Mesodermal cell (in vitro differentiated cells): ENCODE measurements at regions not wholly inside any gene's neighbourhood (a gene's known extent, or its start where the extent isn't known, plus 50 kb on each side); places are given as distances from the start of the nearest gene placed in this dataset.

Experiments used
- H3K27ac ChIP-seq: 2 replicates; pipeline ENCODE4 v1.7.0; 2013; ENCODE audit warnings: mild to moderate bottlenecking, low read depth, low read length, moderate library complexity; ENCODE audit not compliant: severe bottlenecking
- H3K36me3 ChIP-seq: 2 replicates; pipeline ENCODE4 v1.7.1; 2013; ENCODE audit warnings: mild to moderate bottlenecking, low read length, moderate library complexity; ENCODE audit not compliant: control insufficient read depth, insufficient read depth
- H3K4me1 ChIP-seq: one replicate; pipeline ENCODE4 v1.7.1; 2013; ENCODE audit warnings: mild to moderate bottlenecking, low read length; ENCODE audit not compliant: insufficient read depth, control insufficient read depth, poor library complexity, severe bottlenecking
- H3K4me3 ChIP-seq: 2 replicates; pipeline ENCODE4 v1.7.0; 2013; ENCODE audit warnings: low read length, control low read depth, mild to moderate bottlenecking; ENCODE audit not compliant: insufficient read depth, poor library complexity, severe bottlenecking; ENCODE audit errors: extremely low read depth
- H3K9me3 ChIP-seq: 2 replicates; pipeline ENCODE4 v1.7.1; 2013; ENCODE audit warnings: mild to moderate bottlenecking, low read length, moderate library complexity; ENCODE audit not compliant: control insufficient read depth
- WGBS, 2 experiments: methylation state at CpG; one replicate each; pipeline ENCODE4 v1.1.5; 2013; ENCODE audit warnings: missing lambda C conversion rate in 2 of 2; ENCODE audit not compliant: insufficient coverage in 2 of 2; 5-methylcytosine and 5-hydroxymethylcytosine counted together

DNA sequence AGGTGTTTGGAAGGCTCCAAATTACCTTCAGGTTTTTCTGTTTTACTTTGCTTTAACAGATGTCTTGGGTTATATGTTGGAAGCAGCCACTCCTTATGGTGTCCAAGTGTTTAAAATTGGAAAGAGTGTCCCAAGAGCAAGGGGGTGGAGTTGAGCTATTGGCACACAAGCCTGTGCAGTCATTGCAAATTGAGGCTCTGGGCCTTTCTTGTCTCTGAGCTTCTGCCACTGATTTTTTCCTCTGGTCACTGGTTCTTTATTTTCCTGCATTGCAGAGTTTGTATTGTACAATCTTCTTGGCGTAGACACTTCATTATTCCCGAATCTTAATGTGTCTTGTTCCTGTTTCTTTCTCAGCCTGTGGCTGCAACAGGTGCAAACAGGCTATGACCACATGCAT is 598.8 kb downstream of the RNF144B start:
- Histone ChIP-seq H3K9me3 (no peaks in the 10 kb centered on the region), H3K27ac (no peak overlapping the region), H3K4me1 (no peaks in the 10 kb centered on the region), H3K4me3 (no peak overlapping the region), H3K36me3 (no peaks in the 10 kb centered on the region)
- 78 to 87% methylated on average over 2 of the region's 2 CpGs for WGBS, 2 experiments

DNA sequence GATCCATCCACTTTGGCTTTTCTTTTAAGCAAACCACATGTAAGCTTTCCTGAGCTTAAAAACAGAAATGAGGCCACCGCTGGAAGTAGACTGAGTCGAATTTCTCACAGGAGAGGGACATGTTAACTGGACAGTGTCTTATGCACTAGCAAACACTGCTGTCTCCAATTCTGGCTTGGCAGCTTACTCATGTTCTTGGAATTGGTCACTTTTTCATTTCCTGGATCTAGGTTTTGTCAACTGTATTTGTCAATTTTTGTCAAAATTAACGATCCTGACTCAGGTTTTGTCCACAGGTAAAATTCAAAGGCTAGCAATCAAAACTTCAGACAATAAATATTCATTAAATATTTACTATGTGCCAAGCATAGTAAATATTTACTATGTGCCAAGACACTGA is 601.5 kb downstream of the RNF144B start:
- WGBS, 2 experiments = 86 to 96% methylated on average over 2 to 3 of the region's 3 CpGs
- H3K27ac ChIP-seq = no peak overlapping the region
- no peaks in the 10 kb centered on the region for H3K9me3 ChIP-seq

DNA sequence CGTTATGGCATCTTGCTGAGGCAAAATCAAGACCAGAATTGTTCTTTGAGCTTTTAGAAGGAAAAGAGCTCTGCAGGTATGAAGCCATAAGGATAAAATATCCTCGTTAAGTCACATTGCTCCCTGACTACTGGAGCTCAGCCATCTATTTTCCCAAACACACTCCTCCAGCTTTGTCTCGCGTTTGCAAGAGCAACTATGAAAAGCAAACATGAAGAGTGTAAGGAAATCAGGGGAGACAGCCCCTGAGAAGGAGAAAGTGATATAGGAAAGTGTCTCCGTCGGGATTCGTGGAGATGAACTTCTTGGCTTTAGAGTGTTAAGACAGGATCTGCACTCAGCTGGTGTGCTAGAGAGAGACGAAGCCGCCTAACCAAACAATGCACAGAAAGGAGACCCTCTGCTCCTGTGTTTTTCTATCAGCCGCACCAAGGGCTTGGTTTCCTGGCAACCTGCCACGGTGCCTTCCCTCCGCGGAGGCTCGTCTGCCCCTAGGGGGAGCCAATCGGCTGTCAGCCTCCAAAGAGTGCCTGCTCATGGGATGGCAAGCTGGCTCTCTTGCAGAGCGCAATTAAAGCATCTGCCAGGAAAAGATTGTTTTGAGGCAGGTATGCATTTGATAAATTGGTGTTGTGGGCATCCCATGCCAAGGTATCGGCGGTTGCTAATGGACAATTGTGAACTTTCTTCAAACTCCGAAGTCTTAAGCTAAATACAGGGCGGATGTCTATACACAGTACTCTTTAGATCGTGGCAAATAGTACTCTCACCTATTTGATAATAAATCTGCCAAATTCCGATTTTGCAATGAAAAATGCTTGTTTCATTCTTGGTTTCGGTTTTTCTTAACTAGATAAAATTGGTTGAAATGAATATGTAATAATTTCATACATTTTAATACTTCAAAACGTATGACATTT is 603.2 kb downstream of the RNF144B start:
- H3K9me3 ChIP-seq = no peaks in the 10 kb centered on the region
- no peak overlapping the region for H3K4me3 ChIP-seq

More for the DNA sequence above, 601.5 kb downstream of the RNF144B start:
- no peaks in the 10 kb centered on the region for H3K4me1 ChIP-seq
- no peaks in the 10 kb centered on the region for H3K36me3 ChIP-seq
- H3K4me3 ChIP-seq = no peak overlapping the region

DNA sequence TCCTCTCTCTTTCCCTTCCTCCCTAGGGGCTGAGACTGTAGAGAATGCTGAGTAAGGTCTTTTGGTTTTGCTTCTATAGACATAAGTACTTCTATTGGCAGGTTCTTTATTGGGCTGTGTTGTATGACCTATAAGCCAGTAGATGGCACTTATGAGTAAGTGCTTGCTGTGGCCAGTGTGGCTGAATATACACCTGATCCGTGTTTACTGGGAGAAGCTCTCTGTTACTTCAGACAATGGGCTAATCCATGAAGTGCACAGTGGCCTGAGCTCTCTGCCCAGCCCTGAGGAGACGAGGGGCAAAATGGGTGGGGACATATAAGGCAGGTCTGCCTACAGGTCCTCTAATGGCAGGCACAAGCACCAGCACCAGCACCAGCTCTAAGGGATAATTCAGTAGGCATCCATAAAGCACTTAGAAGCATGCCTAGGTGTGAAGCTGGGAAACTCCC is 610.3 kb downstream of the RNF144B start:
- Histone ChIP-seq H3K4me3 (no peak overlapping the region), H3K27ac (no peak overlapping the region), H3K9me3 (no peaks in the 10 kb centered on the region), H3K4me1 (no peaks in the 10 kb centered on the region), H3K36me3 (no peaks in the 10 kb centered on the region)
- 14 to 20% methylated on average over 2 of the region's 2 CpGs for WGBS, 2 experiments

More for the DNA sequence above, 603.2 kb downstream of the RNF144B start:
- H3K27ac ChIP-seq = peak overlapping the region; percentile 60
- 37 to 47% methylated on average over 16 to 17 of the region's 24 CpGs for WGBS, 2 experiments
- no peaks in the 10 kb centered on the region for H3K4me1 ChIP-seq
- no peaks in the 10 kb centered on the region for H3K36me3 ChIP-seq

DNA sequence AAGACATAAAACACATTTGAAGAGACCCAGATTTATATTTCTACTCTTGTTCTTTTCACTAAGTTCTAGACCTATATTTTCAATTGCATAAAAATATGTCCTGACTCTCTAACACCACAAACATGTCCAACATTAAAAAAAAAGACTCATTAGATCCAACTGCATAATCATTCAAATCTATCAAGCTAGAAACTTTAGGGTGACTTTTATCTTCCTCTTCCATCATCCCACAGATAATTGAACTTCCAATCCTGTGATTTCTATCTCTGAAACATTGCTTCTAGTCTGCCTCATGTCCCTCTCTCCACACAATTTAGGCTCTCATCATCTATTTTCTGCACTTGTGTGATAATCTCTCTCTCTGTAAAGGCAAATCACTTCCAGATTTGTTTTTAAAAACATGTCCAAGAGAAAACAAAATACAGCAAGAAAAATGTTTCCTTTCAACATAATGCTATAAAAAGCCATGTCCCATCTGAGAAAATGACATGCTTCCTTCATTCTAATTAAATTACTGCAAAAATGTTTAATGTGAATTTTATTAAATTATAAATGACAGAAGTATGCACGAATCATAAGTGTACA is 615.9 kb downstream of the RNF144B start:
- no CpG with 5 or more reads among the region's 1 CpG for WGBS, 2 experiments
- Histone ChIP-seq H3K36me3 (no peaks in the 10 kb centered on the region), H3K4me1 (no peaks in the 10 kb centered on the region), H3K4me3 (no peak overlapping the region), H3K9me3 (no peaks in the 10 kb centered on the region), H3K27ac (no peak overlapping the region)

DNA sequence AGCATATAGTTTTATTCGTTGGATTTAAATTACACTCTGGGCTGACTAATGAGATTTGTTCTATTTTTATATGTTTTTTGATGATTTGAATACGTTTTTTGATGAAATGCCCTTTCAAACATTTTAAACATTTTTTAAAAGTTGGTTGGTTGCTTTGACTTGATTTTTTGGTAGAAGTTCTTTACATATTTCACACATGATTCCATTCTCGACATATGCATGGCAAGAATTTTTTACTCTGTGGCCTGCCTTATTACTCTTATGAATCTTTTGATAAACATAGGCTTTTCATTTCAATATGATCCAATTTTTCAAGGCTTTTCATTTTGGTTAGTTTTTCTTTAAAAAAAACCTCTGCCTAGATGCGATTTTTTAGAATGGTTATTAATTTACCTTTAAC is 617.0 kb downstream of the RNF144B start:
- H3K27ac ChIP-seq = no peak overlapping the region
- H3K4me3 ChIP-seq = no peak overlapping the region
- no peaks in the 10 kb centered on the region for H3K4me1 ChIP-seq
- no peaks in the 10 kb centered on the region for H3K9me3 ChIP-seq
- no peaks in the 10 kb centered on the region for H3K36me3 ChIP-seq
- WGBS, 2 experiments = 100% methylated on average over 1 of the region's 4 CpGs; no CpG with 5 or more reads in 1 of the 2 experiments

DNA sequence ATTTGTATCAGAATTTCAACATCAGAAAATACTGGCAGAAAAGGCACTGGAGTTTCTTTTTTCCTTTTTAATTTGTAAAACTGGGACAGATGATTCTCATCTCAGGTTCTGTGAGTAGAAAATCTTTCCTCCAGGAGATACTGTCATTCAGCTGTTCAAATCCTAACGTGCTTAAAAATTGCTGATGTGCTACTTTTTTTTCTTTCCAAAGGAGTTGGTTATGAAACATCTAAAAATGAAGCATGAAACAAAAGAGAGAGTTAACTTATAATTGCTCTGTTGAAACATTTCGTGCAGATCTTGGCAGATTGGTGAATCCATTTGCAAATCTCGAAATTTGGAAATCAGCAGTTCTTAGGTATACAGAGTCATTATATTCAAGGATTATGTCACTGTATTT is 622.6 kb downstream of the RNF144B start:
- no peak overlapping the region for H3K4me3 ChIP-seq
- 75 to 90% methylated on average over 3 of the region's 3 CpGs for WGBS, 2 experiments

DNA sequence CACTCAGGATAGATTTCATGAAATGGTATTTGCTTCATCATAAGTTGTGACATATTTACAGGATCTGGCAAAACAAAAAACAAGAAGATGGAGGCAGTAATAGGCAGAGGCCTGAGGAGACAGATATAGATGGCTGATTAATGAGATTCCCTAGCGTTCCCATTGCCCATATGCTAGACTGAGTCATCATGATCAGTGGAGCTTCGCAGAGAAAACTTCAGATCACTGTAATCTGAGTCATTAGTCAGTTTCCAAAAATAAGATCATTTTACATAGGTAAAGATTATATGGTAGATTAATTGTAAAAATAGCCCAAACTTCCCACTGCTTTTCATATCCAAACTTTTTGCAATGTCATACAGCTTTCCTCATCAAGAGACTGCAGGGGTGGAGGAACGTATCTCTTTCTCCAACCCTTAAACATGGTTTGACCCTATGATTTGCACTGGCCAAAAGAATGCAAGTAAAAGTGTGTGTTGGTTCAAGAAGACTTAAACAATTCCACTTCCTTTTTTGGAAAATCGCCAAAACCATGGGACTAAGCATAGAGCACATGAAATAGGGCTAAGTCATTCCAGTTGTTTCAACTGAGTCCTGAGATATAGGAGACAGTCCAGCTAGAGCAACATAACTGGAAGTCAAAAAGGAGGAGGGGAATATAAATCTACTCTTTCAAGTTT is 626.0 kb downstream of the RNF144B start:
- WGBS, 2 experiments = 90 to 100% methylated on average over 1 to 2 of the region's 4 CpGs

More for the DNA sequence above, 622.6 kb downstream of the RNF144B start:
- Histone ChIP-seq H3K36me3 (no peaks in the 10 kb centered on the region), H3K27ac (no peak overlapping the region), H3K9me3 (no peaks in the 10 kb centered on the region), H3K4me1 (no peaks in the 10 kb centered on the region)

DNA sequence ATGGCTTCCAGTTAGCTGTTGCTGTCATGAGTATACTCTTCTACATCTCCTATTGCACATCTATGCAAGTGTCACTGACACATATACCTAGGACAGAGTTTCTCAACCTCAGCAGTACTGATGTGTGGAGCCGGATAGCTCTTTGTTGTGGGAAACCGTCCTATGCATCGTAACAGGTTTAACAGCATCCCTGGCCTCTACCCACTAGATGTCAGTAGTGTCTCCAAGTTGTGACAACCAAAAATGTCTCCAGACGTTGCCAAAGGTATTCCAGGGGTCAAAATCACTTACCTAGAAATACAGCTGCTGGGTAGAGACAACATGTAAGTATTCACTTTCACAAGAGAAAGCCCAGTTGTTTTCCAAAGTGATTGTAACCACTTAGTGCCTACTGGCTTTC is 637.6 kb downstream of the RNF144B start:
- Histone ChIP-seq H3K9me3 (no peaks in the 10 kb centered on the region), H3K4me1 (no peaks in the 10 kb centered on the region), H3K27ac (no peak overlapping the region), H3K36me3 (no peaks in the 10 kb centered on the region), H3K4me3 (no peak overlapping the region)
- WGBS, 2 experiments = 34 to 47% methylated on average over 3 to 4 of the region's 4 CpGs

More for the DNA sequence above, 626.0 kb downstream of the RNF144B start:
- no peaks in the 10 kb centered on the region for H3K9me3 ChIP-seq
- H3K36me3 ChIP-seq = no peaks in the 10 kb centered on the region
- no peak overlapping the region for H3K27ac ChIP-seq
- no peak overlapping the region for H3K4me3 ChIP-seq
- no peaks in the 10 kb centered on the region for H3K4me1 ChIP-seq

DNA sequence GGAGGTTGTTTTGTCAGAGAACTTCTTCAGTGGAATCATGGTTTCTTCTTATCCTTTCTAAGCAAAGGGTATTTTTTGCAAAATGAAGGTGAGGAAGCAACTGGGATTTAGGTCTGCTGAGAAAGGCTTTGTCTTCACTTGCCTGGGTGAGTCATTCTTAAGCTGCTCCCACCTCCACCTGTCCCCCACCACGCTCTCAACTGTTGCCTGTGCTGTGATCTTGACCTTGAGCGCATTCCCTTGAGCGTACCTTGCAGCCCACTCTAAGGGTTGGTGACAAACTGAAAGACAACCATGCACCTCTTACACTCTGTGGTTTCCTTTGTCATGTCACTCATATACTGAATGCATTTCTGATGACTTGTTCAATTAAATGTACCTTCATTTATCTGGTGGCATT is 641.1 kb downstream of the RNF144B start:
- H3K4me1 ChIP-seq = no peaks in the 10 kb centered on the region
- no peaks in the 10 kb centered on the region for H3K36me3 ChIP-seq
- no peak overlapping the region for H3K4me3 ChIP-seq
- H3K27ac ChIP-seq = no peak overlapping the region
- 60 to 67% methylated on average over 3 of the region's 3 CpGs for WGBS, 2 experiments
- no peaks in the 10 kb centered on the region for H3K9me3 ChIP-seq
